ENCODE measurements at regions not wholly inside any gene's neighbourhood (a gene's known extent, or its start where the extent isn't known, plus 50 kb on each side); places are given as distances from the start of the nearest gene placed in this dataset.

- no peak for DNase-seq (ENCODE audit: extremely low read depth in 1 of 2, low read depth in 1 of 2)
Observed at GRCh38 chr9:129476821-129477611, 143.9 kb downstream of the C9orf50 start.

GRCh38 chr9:129474740-129475404, 146.0 kb downstream of the C9orf50 start:
- DNase-seq (ENCODE audit: extremely low read depth in 1 of 2, low read depth in 1 of 2), result no peak

DNA sequence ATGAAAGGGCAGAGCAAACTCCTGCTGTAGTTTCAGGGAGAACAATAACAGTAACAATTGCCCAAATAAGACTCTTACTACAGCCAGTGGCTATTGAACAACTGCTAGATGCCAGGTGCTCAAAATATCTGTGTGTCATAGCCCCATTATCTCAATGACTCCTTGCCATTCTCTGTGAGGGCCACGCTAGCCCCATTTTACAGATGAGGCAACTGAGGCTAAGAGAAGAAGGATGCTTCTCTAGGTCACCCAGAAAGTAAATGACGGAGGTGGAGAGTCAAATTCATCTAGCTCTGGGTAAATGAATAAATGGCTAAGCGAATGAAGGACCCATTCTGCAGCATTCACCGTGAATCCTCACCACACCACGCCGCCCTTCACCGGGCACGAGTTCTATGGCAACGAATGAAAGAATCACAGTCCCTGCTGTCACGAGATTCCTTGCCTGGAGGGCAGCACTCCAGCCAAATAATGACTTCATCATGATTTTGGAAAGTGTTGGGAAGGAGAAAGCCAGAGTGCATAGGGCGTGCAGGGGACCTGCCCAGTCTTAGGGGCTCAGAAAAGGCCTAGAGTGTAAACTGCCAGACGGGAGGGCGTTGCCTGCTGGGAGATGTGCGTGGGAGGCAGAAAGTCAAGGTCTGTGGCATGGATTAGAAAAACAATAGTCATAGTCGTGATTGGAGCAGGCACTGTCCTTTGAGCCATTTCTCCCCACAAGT, 147.2 kb downstream of the C9orf50 start:
- no peak for DNase-seq (ENCODE audit: extremely low read depth in 1 of 2, low read depth in 1 of 2)

- DNase-seq (ENCODE audit: extremely low read depth in 1 of 2, low read depth in 1 of 2), result no peak
Observed at GRCh38 chr9:129472651-129473102, 148.2 kb downstream of the C9orf50 start.

DNA sequence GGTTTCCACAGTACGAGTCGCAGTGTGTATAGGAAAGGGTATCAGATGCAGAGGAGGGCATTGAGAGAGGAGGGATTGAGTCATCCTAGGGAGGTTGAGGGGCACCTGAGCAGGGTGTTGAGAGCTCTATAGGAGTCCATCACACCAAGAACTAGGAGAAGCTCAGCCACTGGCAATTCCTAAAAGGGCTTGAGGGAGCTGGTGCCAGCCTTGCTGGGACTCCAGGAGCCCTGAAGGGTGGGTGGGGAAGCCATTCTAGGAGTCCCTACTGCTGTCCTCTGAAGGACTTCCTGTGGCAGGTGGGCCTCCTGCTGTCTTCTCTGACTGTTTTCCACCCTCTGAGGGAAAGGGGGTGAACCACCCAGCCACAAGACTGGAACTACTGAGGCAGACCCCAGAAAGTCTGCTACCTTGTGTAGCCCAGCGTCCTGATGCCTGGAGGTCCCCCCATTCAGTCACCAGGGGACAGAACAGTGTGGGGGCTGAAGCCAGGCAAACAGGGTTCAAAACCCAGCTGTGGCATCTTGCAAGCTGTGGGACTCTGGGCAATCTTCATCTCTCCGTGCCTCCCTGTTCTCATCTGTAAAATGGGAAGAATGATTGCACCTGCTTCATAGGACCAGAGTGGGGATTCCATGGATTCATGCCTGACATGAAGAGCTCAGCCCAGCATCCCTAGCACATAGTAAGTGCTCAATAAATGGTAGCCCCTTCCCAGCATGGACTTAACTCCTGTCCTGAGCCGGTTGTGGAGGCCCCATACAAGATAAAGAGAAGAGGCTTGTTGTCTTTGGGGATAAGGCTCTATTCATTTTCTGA, 149.5 kb downstream of the C9orf50 start:
- DNase-seq (ENCODE audit: extremely low read depth in 1 of 2, low read depth in 1 of 2), result no peak

GRCh38 chr9:129469988-129470316, 150.9 kb downstream of the C9orf50 start:
- DNase-seq (ENCODE audit: extremely low read depth in 1 of 2, low read depth in 1 of 2), result no peak

DNA sequence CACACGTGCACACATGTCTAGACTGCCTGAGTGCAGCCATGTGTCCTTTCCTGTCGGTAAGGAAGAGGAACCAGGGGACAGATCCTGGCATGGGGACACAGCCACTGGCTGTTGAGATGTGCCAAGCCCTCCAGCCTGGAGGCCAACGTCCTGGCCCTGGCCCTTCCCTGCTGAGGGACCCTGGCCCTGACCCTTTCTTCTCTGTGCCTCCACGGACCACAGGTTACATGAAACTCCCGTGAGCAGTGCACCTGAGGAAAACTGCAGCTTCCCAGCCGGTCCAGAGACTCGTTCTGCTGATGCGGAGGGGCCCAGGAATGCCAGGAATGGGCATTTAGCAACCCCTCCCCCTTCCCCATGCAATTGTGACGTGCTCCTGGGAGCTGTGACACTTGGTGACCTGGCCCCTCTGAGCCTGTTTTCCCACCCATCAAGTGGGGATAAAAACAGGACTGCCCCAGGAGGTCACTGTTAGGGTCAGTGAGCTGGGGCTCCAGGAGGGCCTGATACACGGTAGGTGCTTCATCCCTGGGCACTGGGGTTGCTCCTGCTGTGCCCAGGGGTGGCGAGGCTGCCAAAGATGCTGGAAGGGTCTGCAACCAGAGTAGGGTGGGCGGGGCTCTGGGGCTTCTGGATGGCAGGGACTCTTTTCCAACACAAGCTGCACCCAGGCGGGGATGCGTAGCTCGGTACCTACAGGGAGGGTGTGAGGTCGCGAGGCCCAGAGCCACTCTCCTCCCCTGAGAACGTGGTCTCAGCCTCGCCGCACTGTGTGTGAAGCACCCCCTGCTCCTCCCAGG, 151.5 kb downstream of the C9orf50 start:
- DNase-seq (ENCODE audit: extremely low read depth in 1 of 2, low read depth in 1 of 2), result no peak

DNA sequence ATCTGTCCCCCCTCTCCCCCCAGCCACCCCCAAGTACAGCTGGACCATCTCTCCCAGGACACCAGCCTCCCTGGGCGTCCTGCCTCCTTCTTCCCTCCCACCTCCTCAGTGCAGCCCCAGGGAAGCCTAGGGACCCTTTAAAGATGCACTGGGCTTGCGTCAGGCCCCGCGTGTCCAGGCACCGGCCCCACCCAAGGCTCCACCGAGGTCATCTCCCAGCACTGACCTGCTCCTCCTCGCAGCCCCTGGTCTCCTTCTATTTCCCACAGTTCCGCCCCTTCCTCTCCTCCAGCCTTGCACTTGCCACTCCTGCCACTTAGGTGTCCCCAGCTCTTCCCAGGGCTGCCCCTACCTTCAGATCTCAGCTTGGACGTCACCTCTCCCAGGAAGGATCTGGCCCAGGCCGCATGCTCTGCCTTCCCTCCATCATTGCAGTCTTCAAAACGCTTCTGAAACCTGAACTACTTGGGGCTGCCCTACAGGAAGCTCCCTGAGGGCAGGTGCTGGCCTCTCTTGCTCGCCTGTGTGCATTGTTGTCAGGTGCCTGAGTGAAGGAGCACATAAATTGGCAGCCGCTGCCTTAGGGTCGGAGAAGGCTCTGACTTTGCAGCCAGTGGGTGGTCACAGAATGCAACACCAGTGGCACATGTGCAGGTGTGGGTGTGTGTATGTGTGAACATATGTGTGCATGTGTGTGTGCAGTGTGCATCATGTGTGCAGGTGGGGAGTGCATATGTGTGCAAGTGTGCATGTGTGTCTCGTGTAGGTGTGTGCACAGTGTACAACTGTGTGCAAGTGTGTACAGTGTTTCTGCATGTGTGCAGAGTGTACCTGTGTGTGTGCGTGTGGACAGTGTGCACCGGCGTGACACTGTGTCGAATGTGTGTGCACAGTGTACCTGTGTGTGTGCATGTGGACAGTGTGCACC, 152.9 kb downstream of the C9orf50 start:
- no peak for DNase-seq (ENCODE audit: extremely low read depth in 1 of 2, low read depth in 1 of 2)

- no peak for DNase-seq (ENCODE audit: extremely low read depth in 1 of 2, low read depth in 1 of 2)
Observed at GRCh38 chr9:129467004-129467588, 153.8 kb downstream of the C9orf50 start.

DNA sequence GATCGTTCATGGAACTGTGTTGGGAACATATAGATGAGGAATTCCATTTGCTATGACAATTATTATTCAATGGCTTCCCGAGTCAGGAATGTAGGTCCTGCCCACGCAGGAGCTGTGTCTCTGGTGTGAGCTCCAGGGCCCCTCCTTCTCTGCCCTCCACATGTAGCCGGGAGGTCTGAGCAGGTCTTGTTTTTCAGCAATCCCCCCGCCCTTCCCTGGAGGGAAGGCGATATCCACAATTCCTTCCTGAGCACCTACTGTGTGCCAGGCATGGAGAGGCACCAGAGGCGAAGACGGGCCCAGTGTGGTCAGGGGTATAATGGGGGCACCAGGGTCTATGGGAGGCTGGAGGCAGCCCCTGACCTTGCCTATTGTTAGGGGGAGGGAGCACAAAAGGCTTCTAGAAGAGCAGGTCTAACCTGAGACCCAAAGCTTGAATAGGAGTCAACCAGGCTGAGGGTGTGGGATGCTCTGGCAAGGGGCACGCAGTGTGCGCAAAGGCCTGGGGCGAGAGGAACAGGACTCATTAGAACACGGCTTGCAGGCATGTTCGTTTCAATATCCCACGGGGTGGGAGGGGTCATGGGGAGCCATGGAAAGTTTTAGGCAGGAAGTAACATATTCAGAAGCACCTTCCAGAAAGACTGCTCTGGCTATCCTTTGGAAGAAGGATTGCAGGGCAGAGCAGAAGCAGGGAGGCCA, 154.9 kb downstream of the C9orf50 start:
- no peak for DNase-seq (ENCODE audit: extremely low read depth in 1 of 2, low read depth in 1 of 2)

GRCh38 chr9:129464972-129465833, 155.7 kb downstream of the C9orf50 start:
- no peak for DNase-seq (ENCODE audit: extremely low read depth in 1 of 2, low read depth in 1 of 2)

GRCh38 chr9:129463994-129464393, 156.9 kb downstream of the C9orf50 start:
- no peak for DNase-seq (ENCODE audit: extremely low read depth in 1 of 2, low read depth in 1 of 2)

GRCh38 chr9:129463477-129463876, 157.4 kb downstream of the C9orf50 start:
- no peak for DNase-seq (ENCODE audit: extremely low read depth in 1 of 2, low read depth in 1 of 2)

- DNase-seq (ENCODE audit: extremely low read depth in 1 of 2, low read depth in 1 of 2), result no peak
Observed at GRCh38 chr9:129462360-129462759, 158.5 kb downstream of the C9orf50 start.

GRCh38 chr9:129460323-129461261, 160.3 kb downstream of the C9orf50 start:
- peak; percentile 75 to 79 for DNase-seq (ENCODE audit: extremely low read depth in 1 of 2, low read depth in 1 of 2)
